RCC 7860 (cell line): ENCODE measurements at regions not wholly inside any gene's neighbourhood (a gene's known extent, or its start where the extent isn't known, plus 50 kb on each side); places are given as distances from the start of the nearest gene placed in this dataset.
"Not testable (repeated sequence)": the region's sequence is repeated elsewhere in the genome, so short reads cannot be mapped to it uniquely, and the experiment has no call there.

ENCODE experiments used
- DNase-seq: peaks from one replicate; pipeline ENCODE4 v3.0.0-alpha.2; 2015; ENCODE audit warnings: low spot score
- FAIRE-seq: peaks from 2 replicates; lab custom pipeline; 2012; peaks lifted over from hg19 to GRCh38; lab: Jason Lieb, UNC

- FAIRE-seq: no peak
- no peak for DNase-seq
Measured at GRCh38 chr1:58206749-58207148, 339.8 kb downstream of the OMA1 start.

- DNase-seq (no peak), FAIRE-seq (no peak)
Measured at GRCh38 chr1:58204284-58204683, 342.2 kb downstream of the OMA1 start.

- FAIRE-seq (no peak), DNase-seq (no peak)
Measured at GRCh38 chr1:58201492-58202106, 344.9 kb downstream of the OMA1 start.

- no peak for DNase-seq
- FAIRE-seq: no peak
Measured at GRCh38 chr1:58200437-58200836, 346.1 kb downstream of the OMA1 start.

GRCh38 chr1:58197811-58198210 is 348.7 kb downstream of the OMA1 start:
- FAIRE-seq: no peak
- no peak for DNase-seq

- DNase-seq: no peak
- FAIRE-seq: no peak
Measured at GRCh38 chr1:58190267-58190988, 356.1 kb downstream of the OMA1 start.

- no peak for DNase-seq
- no peak for FAIRE-seq
Measured at GRCh38 chr1:58189453-58189852, 357.1 kb downstream of the OMA1 start.

GRCh38 chr1:58183286-58183685 is 363.2 kb downstream of the OMA1 start:
- DNase-seq: no peak
- no peak for FAIRE-seq

GRCh38 chr1:58180537-58180936 is 366.0 kb downstream of the OMA1 start:
- DNase-seq: no peak
- FAIRE-seq: no peak

- DNase-seq, FAIRE-seq: not testable (repeated sequence)
Measured at GRCh38 chr1:58169160-58169559, 377.4 kb downstream of the OMA1 start.

GRCh38 chr1:58167131-58167530 is 379.4 kb downstream of the OMA1 start:
- not testable (repeated sequence) for FAIRE-seq, DNase-seq

GRCh38 chr1:58166417-58166816 is 380.1 kb downstream of the OMA1 start:
- DNase-seq: no peak
- FAIRE-seq: no peak

- FAIRE-seq: no peak
Measured at GRCh38 chr1:58165073-58165472, 381.5 kb downstream of the OMA1 start.

GRCh38 chr1:58162952-58163550 is 383.5 kb downstream of the OMA1 start:
- DNase-seq: peak; percentile 33
- FAIRE-seq: no peak

More at GRCh38 chr1:58165073-58165472, 381.5 kb downstream of the OMA1 start:
- no peak for DNase-seq

- DNase-seq: no peak
Measured at GRCh38 chr1:58159434-58159830, 387.1 kb downstream of the OMA1 start.

GRCh38 chr1:58158506-58159433 is 387.8 kb downstream of the OMA1 start:
- FAIRE-seq (no peak), DNase-seq (no peak)

More at GRCh38 chr1:58159434-58159830, 387.1 kb downstream of the OMA1 start:
- FAIRE-seq: no peak

- FAIRE-seq (no peak), DNase-seq (no peak)
Measured at GRCh38 chr1:58158016-58158415, 388.5 kb downstream of the OMA1 start.

- DNase-seq (no peak), FAIRE-seq (no peak)
Measured at GRCh38 chr1:58157256-58157655, 389.3 kb downstream of the OMA1 start.

- FAIRE-seq: no peak
- DNase-seq: no peak
Measured at GRCh38 chr1:58156831-58157230, 389.7 kb downstream of the OMA1 start.

- no peak for DNase-seq
- no peak for FAIRE-seq
Measured at GRCh38 chr1:58156124-58156468, 390.4 kb downstream of the OMA1 start.
